AG10803 (cell line): ENCODE measurements at regions not wholly inside any gene's neighbourhood (a gene's known extent, or its start where the extent isn't known, plus 50 kb on each side); places are given as distances from the start of the nearest gene placed in this dataset.
A peak's percentile ranks its signal among the peaks of the same experiment; 100 is the strongest.

Source experiments
- DNase-seq: peaks from one replicate; pipeline ENCODE4 v3.0.0; 2010; ENCODE audit warnings: low read depth
- H3K4me3 ChIP-seq: 2 replicates; pipeline ENCODE4 v1.5.1; 2011; ENCODE audit warnings: mild to moderate bottlenecking, low read length, control low read depth
- TF ChIP-seq, protein P1 (sequence below): conservative IDR thresholded peaks from 2 replicates; pipeline ENCODE4 v1.5.1; 2011; ENCODE audit warnings: mild to moderate bottlenecking, low read length, control low read depth, inconsistent platforms

DNA sequence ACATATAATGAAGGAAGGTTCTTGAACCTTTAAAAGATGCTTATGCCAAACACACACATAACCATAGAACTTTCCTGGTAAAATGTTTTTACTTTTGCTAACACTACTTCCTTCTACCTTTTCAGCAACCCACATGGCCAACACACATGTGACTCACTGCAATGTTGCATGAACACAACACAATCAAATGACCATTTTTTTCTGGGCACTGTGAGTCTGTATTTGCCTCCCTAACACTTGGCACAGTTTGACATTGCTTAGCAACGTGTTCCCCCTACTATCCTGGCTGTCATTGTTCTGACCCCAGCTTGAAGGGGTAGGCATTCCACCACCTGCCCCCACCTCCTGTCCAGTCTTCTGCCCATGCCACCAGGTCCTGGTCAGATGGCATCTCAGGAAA lies 169.4 kb upstream of the PRNP start:
- TF ChIP-seq, protein P1, sequence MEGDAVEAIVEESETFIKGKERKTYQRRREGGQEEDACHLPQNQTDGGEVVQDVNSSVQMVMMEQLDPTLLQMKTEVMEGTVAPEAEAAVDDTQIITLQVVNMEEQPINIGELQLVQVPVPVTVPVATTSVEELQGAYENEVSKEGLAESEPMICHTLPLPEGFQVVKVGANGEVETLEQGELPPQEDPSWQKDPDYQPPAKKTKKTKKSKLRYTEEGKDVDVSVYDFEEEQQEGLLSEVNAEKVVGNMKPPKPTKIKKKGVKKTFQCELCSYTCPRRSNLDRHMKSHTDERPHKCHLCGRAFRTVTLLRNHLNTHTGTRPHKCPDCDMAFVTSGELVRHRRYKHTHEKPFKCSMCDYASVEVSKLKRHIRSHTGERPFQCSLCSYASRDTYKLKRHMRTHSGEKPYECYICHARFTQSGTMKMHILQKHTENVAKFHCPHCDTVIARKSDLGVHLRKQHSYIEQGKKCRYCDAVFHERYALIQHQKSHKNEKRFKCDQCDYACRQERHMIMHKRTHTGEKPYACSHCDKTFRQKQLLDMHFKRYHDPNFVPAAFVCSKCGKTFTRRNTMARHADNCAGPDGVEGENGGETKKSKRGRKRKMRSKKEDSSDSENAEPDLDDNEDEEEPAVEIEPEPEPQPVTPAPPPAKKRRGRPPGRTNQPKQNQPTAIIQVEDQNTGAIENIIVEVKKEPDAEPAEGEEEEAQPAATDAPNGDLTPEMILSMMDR, result no peak
- no peak for DNase-seq
- no peak overlapping the region for H3K4me3 ChIP-seq

DNA sequence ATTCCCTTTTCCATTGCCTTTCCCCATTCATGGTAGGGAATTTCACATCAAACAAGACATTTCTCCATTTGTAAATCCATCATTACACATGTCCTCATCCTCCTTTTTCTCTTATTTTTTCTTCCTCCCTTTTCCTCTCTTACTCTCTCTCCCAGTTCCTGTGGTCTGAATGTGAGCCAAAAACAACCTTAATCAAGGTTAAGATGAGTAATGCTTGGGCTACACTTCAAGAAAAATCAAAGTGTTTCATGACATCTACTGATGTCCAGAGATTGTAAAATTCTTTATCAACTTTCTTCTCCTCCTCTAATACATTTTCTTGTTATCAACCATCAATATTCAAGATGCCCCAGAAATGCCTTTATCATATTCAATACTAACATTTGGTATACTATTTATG lies 172.5 kb upstream of the PRNP start:
- DNase-seq, result peak; percentile 42
- TF ChIP-seq, protein P1, result no peak
- no peak overlapping the region for H3K4me3 ChIP-seq

DNA sequence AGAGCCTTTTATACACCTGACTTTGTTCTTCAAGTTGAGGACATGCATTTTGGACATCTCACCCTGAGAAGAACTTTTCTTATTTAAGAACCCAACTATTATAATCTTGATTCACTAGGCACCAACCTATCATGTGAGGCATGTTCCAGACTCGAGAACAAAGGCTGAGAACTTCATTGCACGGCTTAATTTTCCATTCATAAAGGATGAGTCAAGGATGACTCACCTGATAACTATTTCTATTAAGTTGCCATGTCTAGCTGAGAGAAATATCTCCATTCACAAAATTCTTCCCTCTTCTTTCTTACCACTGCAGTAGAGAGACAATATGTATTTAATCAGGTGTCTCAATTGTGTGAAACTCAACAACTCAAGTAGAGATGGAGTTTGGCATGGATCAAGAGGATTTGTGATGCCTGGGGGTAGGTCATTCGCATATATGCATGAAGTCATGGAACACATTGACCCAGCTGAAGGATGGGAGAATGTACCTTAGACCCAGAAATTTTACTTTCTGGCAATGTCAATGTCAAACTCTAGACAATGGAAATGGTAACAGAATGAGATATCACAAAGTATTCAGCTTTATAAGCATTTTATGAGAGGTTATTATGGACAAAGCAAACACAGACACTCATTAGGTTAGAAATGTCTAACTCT lies 173.2 kb upstream of the PRNP start:
- no peak overlapping the region for H3K4me3 ChIP-seq
- DNase-seq, result peak; percentile 94
- TF ChIP-seq, protein P1, result no peak

DNA sequence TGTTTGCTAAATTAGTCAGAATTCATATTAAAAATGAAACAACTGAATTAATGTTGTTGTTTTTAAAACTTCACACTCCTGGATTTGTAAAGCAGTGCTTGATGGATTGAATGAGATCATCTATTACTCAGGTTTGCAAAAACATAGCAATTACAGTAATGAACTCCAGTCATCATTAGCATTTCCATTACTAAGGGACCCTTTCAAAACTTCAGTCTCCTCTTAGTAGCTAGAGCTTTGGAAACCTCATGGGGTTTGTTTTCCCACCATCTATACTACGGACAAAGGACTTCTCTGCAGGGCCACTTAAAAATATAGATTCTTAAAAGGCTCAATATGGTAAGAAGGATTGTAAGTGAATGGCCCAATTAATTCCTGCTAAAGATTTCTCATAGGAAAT lies 174.5 kb upstream of the PRNP start:
- H3K4me3 ChIP-seq, result no peak overlapping the region
- DNase-seq, result no peak
- TF ChIP-seq, protein P1, result no peak

DNA sequence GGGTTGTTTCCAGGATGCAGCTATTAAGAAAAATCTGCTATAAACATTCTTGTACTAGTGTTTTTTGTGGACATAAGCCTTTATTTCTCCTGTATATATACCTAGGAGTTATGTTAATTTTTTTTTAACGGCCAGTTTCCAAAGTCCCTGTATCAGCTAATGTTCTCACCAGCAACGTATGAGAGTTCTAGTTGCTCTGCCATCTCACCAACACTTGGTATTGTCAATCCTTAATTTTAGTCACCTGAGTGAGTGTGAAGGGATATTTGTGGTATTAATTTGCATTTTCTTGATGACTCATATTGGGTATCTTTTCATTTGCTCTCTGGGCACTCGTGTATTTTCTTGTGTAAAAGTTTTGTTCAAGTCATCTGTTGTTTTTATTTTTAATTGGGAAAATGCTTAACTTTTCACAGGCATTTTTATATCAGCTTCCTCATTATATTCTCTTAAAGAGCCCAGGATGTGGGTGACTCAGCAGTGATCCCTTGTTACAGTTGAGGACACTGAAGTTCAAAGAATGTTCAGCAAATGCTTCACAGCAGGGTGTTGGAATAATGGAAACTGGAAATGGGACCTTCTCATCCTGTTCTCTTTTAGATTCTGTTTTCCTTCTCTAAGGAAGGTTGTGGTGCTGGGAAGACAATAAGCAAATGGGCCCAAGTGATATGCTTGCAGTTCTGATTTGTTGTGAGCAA lies 176.3 kb upstream of the PRNP start:
- H3K4me3 ChIP-seq, result no peak overlapping the region
- TF ChIP-seq, protein P1, result no peak
- no peak for DNase-seq

DNA sequence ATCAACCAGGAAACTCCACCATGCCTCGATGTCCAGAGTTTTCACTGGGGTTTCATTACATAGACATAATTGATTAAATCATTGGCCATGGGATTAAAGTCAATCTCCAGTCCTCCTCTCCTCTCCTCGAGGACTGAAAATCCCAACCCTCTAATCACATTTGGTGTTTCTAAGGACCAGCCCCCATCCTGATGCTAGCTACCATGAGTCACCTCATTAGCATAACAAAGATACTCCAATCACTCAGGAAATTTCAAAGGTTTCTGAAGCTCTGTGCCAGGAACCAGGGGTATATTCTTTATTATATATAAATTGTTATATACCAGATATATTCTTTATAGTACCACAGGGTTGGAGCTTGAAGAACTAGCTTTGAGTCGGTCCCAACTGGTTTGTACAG lies 177.5 kb upstream of the PRNP start:
- TF ChIP-seq, protein P1, result no peak
- H3K4me3 ChIP-seq, result no peak overlapping the region
- DNase-seq, result no peak

DNA sequence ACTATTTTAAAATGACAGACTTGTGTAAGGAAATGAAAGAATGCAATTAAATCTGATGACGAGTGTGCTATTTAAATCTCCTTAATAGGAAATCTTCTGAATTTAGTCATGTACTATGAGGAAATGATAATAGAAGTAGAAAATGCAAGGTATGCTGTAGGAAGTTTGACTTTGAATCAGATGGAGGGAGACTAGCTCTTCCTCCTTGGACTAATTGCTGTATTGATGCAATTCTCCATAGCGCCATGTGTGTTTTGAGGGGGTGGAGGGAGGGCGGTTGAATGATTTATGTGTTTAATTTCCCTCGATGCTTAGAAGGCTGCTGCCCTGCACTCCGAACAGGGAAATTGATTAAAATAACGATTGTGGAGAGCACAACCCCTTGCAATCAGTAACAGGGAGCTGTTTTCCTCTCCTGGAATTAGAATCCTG lies 179.0 kb upstream of the PRNP start:
- no peak overlapping the region for H3K4me3 ChIP-seq
- TF ChIP-seq, protein P1, result no peak
- DNase-seq, result peak; percentile 97
